GM12874 (cell line): ENCODE measurements at regions not wholly inside any gene's neighbourhood (a gene's known extent, or its start where the extent isn't known, plus 50 kb on each side); places are given as distances from the start of the nearest gene placed in this dataset.

Experiments used
- CTCF ChIP-seq: IDR thresholded peaks from 2 replicates; pipeline ENCODE4 v1.5.1; 2011; ENCODE audit warnings: low read depth, mild to moderate bottlenecking, control low read depth, low read length, moderate library complexity; ENCODE audit not compliant: insufficient read depth

- TF ChIP-seq CTCF, result no peak
Measured at GRCh38 chr2:42980764-42981416, 188.5 kb upstream of the HAAO start.

- TF ChIP-seq CTCF, result no peak
Measured at GRCh38 chr2:42979870-42980763, 187.7 kb upstream of the HAAO start.

- TF ChIP-seq CTCF, result no peak
Measured at GRCh38 chr2:42979416-42979869, 187.1 kb upstream of the HAAO start.

- TF ChIP-seq CTCF, result no peak
Measured at GRCh38 chr2:42978887-42979415, 186.6 kb upstream of the HAAO start.

- TF ChIP-seq CTCF, result no peak
Measured at GRCh38 chr2:42978175-42978886, 185.9 kb upstream of the HAAO start.

- TF ChIP-seq CTCF, result no peak
Measured at GRCh38 chr2:42977270-42978174, 185.1 kb upstream of the HAAO start.
